Mucosa of rectum (tissue), 2 donors: ENCODE measurements at regions not wholly inside any gene's neighbourhood (a gene's known extent, or its start where the extent isn't known, plus 50 kb on each side); places are given as distances from the start of the nearest gene placed in this dataset.

Experiments
- H3K27ac ChIP-seq, 2 donors: one replicate each; pipeline ENCODE4 v1.7.0; 2013; ENCODE audit warnings: inconsistent platforms in 2 of 2, low read depth in 2 of 2, low read length in 2 of 2
- H3K27me3 ChIP-seq, 2 donors: one replicate each; pipeline ENCODE4 v1.7.0; 2013; ENCODE audit warnings: low read length in 2 of 2; ENCODE audit not compliant: control insufficient read depth in 2 of 2, insufficient read depth in 2 of 2
- H3K36me3 ChIP-seq, 2 donors: one replicate each; pipeline ENCODE4 v1.7.0; 2013; ENCODE audit warnings: low read length in 2 of 2; ENCODE audit not compliant: control insufficient read depth in 2 of 2, insufficient read depth in 2 of 2
- H3K4me1 ChIP-seq, 2 donors: one replicate each; pipeline ENCODE4 v1.7.0; 2013; ENCODE audit warnings: low read length in 2 of 2, mild to moderate bottlenecking in 1 of 2; ENCODE audit not compliant: control insufficient read depth in 2 of 2, insufficient read depth in 2 of 2
- H3K4me3 ChIP-seq, 2 donors: one replicate each; pipeline ENCODE4 v1.7.0; 2013; ENCODE audit warnings: low read length in 2 of 2
- H3K9ac ChIP-seq, 2 donors: one replicate each; pipeline ENCODE4 v1.7.0; 2013; ENCODE audit warnings: low read length in 2 of 2, low read depth in 1 of 2, mild to moderate bottlenecking in 1 of 2
- H3K9me3 ChIP-seq, 2 donors: one replicate each; pipeline ENCODE4 v1.7.0; 2013; ENCODE audit warnings: low read length in 2 of 2; ENCODE audit not compliant: control insufficient read depth in 2 of 2
- donor health status: healthy.
- donor health status: Normal muscosa, but diverticular disease.

- Histone ChIP-seq H3K9me3 (no peaks in the 10 kb centered on the region), H3K9ac (no peak overlapping the region), H3K27me3 (no peaks in the 10 kb centered on the region), H3K36me3 (no peaks in the 10 kb centered on the region), H3K27ac (no peak overlapping the region), H3K4me1 (no peaks in the 10 kb centered on the region), H3K4me3 (no peak overlapping the region)
Measured at GRCh38 chr9:80025796-80026520, 454.2 kb downstream of the TLE4 start.

- Histone ChIP-seq H3K4me1 (no peaks in the 10 kb centered on the region), H3K27me3 (no peaks in the 10 kb centered on the region), H3K9me3 (no peaks in the 10 kb centered on the region), H3K9ac (no peak overlapping the region), H3K36me3 (no peaks in the 10 kb centered on the region), H3K4me3 (no peak overlapping the region), H3K27ac (no peak overlapping the region)
Measured at GRCh38 chr9:80025131-80025530, 453.4 kb downstream of the TLE4 start.

- Histone ChIP-seq H3K4me3 (no peak overlapping the region), H3K27me3 (no peaks in the 10 kb centered on the region), H3K4me1 (no peaks in the 10 kb centered on the region), H3K9me3 (no peaks in the 10 kb centered on the region), H3K27ac (no peak overlapping the region), H3K9ac (no peak overlapping the region), H3K36me3 (no peaks in the 10 kb centered on the region)
Measured at GRCh38 chr9:80020530-80020929, 448.8 kb downstream of the TLE4 start.

- Histone ChIP-seq H3K27me3 (no peaks in the 10 kb centered on the region), H3K27ac (no peak overlapping the region), H3K9me3 (no peaks in the 10 kb centered on the region), H3K9ac (no peak overlapping the region), H3K4me3 (no peak overlapping the region), H3K4me1 (no peaks in the 10 kb centered on the region), H3K36me3 (no peaks in the 10 kb centered on the region)
Measured at GRCh38 chr9:80020056-80020455, 448.3 kb downstream of the TLE4 start.

GRCh38 chr9:80013891-80014290 lies 442.1 kb downstream of the TLE4 start:
- no peaks in the 10 kb centered on the region for H3K36me3 ChIP-seq
- H3K4me3 ChIP-seq, result no peak overlapping the region
- no peaks in the 10 kb centered on the region for H3K27me3 ChIP-seq
- no peak overlapping the region for H3K27ac ChIP-seq
- no peaks in the 10 kb centered on the region for H3K4me1 ChIP-seq
- no peaks in the 10 kb centered on the region for H3K9me3 ChIP-seq
- no peak overlapping the region for H3K9ac ChIP-seq

GRCh38 chr9:80012557-80013330 lies 441.0 kb downstream of the TLE4 start:
- no peaks in the 10 kb centered on the region for H3K27me3 ChIP-seq
- no peak overlapping the region for H3K9ac ChIP-seq
- no peaks in the 10 kb centered on the region for H3K9me3 ChIP-seq
- no peak overlapping the region for H3K4me3 ChIP-seq
- no peaks in the 10 kb centered on the region for H3K36me3 ChIP-seq
- H3K4me1 ChIP-seq, result no peaks in the 10 kb centered on the region
- H3K27ac ChIP-seq, result no peak overlapping the region

GRCh38 chr9:80009204-80009603 lies 437.4 kb downstream of the TLE4 start:
- no peaks in the 10 kb centered on the region for H3K4me1 ChIP-seq
- H3K4me3 ChIP-seq, result no peak overlapping the region
- no peak overlapping the region for H3K9ac ChIP-seq
- no peaks in the 10 kb centered on the region for H3K9me3 ChIP-seq
- no peak overlapping the region for H3K27ac ChIP-seq
- no peaks in the 10 kb centered on the region for H3K36me3 ChIP-seq
- H3K27me3 ChIP-seq, result no peaks in the 10 kb centered on the region

GRCh38 chr9:80004714-80005113 lies 432.9 kb downstream of the TLE4 start:
- no peaks in the 10 kb centered on the region for H3K9me3 ChIP-seq
- no peak overlapping the region for H3K4me3 ChIP-seq
- no peaks in the 10 kb centered on the region for H3K4me1 ChIP-seq
- H3K36me3 ChIP-seq, result no peaks in the 10 kb centered on the region
- no peak overlapping the region for H3K27ac ChIP-seq
- H3K27me3 ChIP-seq, result no peaks in the 10 kb centered on the region
- H3K9ac ChIP-seq, result no peak overlapping the region

- Histone ChIP-seq H3K4me1 (no peaks in the 10 kb centered on the region), H3K27ac (no peak overlapping the region), H3K9me3 (no peaks in the 10 kb centered on the region), H3K36me3 (no peaks in the 10 kb centered on the region), H3K9ac (no peak overlapping the region), H3K27me3 (no peaks in the 10 kb centered on the region), H3K4me3 (no peak overlapping the region)
Measured at GRCh38 chr9:79990536-79990935, 418.8 kb downstream of the TLE4 start.

GRCh38 chr9:79989079-79989478 lies 417.3 kb downstream of the TLE4 start:
- Histone ChIP-seq H3K4me1 (no peaks in the 10 kb centered on the region), H3K36me3 (no peaks in the 10 kb centered on the region), H3K9ac (no peak overlapping the region), H3K27ac (no peak overlapping the region), H3K4me3 (no peak overlapping the region), H3K9me3 (no peaks in the 10 kb centered on the region), H3K27me3 (no peaks in the 10 kb centered on the region)
